CD4-positive, alpha-beta T cell treated with Interleukin-2 at 100 ng/mL for 4 hours (primary cell): ENCODE measurements at regions not wholly inside any gene's neighbourhood (a gene's known extent, or its start where the extent isn't known, plus 50 kb on each side); places are given as distances from the start of the nearest gene placed in this dataset.
"Not testable (repeated sequence)": the region's sequence is repeated elsewhere in the genome, so short reads cannot be mapped to it uniquely, and the experiment has no call there.

Experiments
- DNase-seq: peaks from one replicate; pipeline ENCODE4 v3.0.0-alpha.2; 2020; ENCODE audit warnings: low spot score

- no peak for DNase-seq
Observed at GRCh38 chr13:86858216-86858615, 813.0 kb upstream of the SLITRK5 start.

GRCh38 chr13:86862137-86862536 is 809.0 kb upstream of the SLITRK5 start:
- no peak for DNase-seq

- DNase-seq, result no peak
Observed at GRCh38 chr13:86864376-86864775, 806.8 kb upstream of the SLITRK5 start.

- no peak for DNase-seq
Observed at GRCh38 chr13:86870444-86870843, 800.7 kb upstream of the SLITRK5 start.

GRCh38 chr13:86877441-86877840 is 793.7 kb upstream of the SLITRK5 start:
- no peak for DNase-seq

GRCh38 chr13:86878781-86879180 is 792.4 kb upstream of the SLITRK5 start:
- DNase-seq, result no peak

- no peak for DNase-seq
Observed at GRCh38 chr13:86881390-86881789, 789.8 kb upstream of the SLITRK5 start.

- DNase-seq, result no peak
Observed at GRCh38 chr13:86882107-86882506, 789.1 kb upstream of the SLITRK5 start.

- DNase-seq, result no peak
Observed at GRCh38 chr13:86882835-86883234, 788.3 kb upstream of the SLITRK5 start.

- no peak for DNase-seq
Observed at GRCh38 chr13:86892330-86892729, 778.8 kb upstream of the SLITRK5 start.

- no peak for DNase-seq
Observed at GRCh38 chr13:86900906-86901305, 770.3 kb upstream of the SLITRK5 start.

GRCh38 chr13:86906127-86906874 is 764.9 kb upstream of the SLITRK5 start:
- DNase-seq, result no peak

- no peak for DNase-seq
Observed at GRCh38 chr13:86907156-86907555, 764.0 kb upstream of the SLITRK5 start.

GRCh38 chr13:86909318-86909717 is 761.9 kb upstream of the SLITRK5 start:
- DNase-seq, result no peak

- no peak for DNase-seq
Observed at GRCh38 chr13:86914757-86915156, 756.4 kb upstream of the SLITRK5 start.

GRCh38 chr13:86917438-86917837 is 753.7 kb upstream of the SLITRK5 start:
- DNase-seq, result not testable (repeated sequence)

GRCh38 chr13:86918682-86919081 is 752.5 kb upstream of the SLITRK5 start:
- DNase-seq, result no peak

GRCh38 chr13:86920961-86921360 is 750.2 kb upstream of the SLITRK5 start:
- no peak for DNase-seq

GRCh38 chr13:86922936-86923335 is 748.2 kb upstream of the SLITRK5 start:
- DNase-seq, result no peak

- not testable (repeated sequence) for DNase-seq
Observed at GRCh38 chr13:86926916-86927315, 744.3 kb upstream of the SLITRK5 start.

- no peak for DNase-seq
Observed at GRCh38 chr13:86932776-86933334, 738.3 kb upstream of the SLITRK5 start.

GRCh38 chr13:86933676-86934075 is 737.5 kb upstream of the SLITRK5 start:
- no peak for DNase-seq

GRCh38 chr13:86937316-86937715 is 733.9 kb upstream of the SLITRK5 start:
- no peak for DNase-seq

GRCh38 chr13:86945584-86945983 is 725.6 kb upstream of the SLITRK5 start:
- DNase-seq, result no peak
